ENCODE measurements at regions not wholly inside any gene's neighbourhood (a gene's known extent, or its start where the extent isn't known, plus 50 kb on each side); places are given as distances from the start of the nearest gene placed in this dataset.

- no peak for DNase-seq
Observed at GRCh38 chr17:77464988-77465357, 324.2 kb downstream of the SEC14L1 start.

GRCh38 chr17:77465358-77466041 lies 324.7 kb downstream of the SEC14L1 start:
- peak; percentile 86 for DNase-seq

GRCh38 chr17:77466140-77466539 lies 325.4 kb downstream of the SEC14L1 start:
- DNase-seq, result no peak

GRCh38 chr17:77466596-77467223 lies 325.9 kb downstream of the SEC14L1 start:
- no peak for DNase-seq

- DNase-seq, result no peak
Observed at GRCh38 chr17:77467521-77467920, 326.8 kb downstream of the SEC14L1 start.

- DNase-seq, result no peak
Observed at GRCh38 chr17:77468897-77469296, 328.1 kb downstream of the SEC14L1 start.

GRCh38 chr17:77470330-77470786 lies 329.6 kb downstream of the SEC14L1 start:
- DNase-seq, result no peak

GRCh38 chr17:77470800-77471733 lies 330.3 kb downstream of the SEC14L1 start:
- DNase-seq, result no peak

GRCh38 chr17:77471984-77472461 lies 331.3 kb downstream of the SEC14L1 start:
- DNase-seq, result no peak

- DNase-seq, result peak; percentile 56
Observed at GRCh38 chr17:77472468-77473310, 331.9 kb downstream of the SEC14L1 start.

GRCh38 chr17:77473615-77474226 lies 333.0 kb downstream of the SEC14L1 start:
- no peak for DNase-seq

GRCh38 chr17:77474292-77474988 lies 333.7 kb downstream of the SEC14L1 start:
- DNase-seq, result no peak

GRCh38 chr17:77475016-77475976 lies 334.5 kb downstream of the SEC14L1 start:
- peak; percentile 83 for DNase-seq

GRCh38 chr17:77476006-77476405 lies 335.2 kb downstream of the SEC14L1 start:
- DNase-seq, result no peak

- no peak for DNase-seq
Observed at GRCh38 chr17:77476498-77476897, 335.7 kb downstream of the SEC14L1 start.

GRCh38 chr17:77476931-77477805 lies 336.4 kb downstream of the SEC14L1 start:
- peak; percentile 38 for DNase-seq

- DNase-seq, result no peak
Observed at GRCh38 chr17:77478281-77478680, 337.5 kb downstream of the SEC14L1 start.

- DNase-seq, result no peak
Observed at GRCh38 chr17:77478899-77479298, 338.1 kb downstream of the SEC14L1 start.

Measured in stimulated activated CD4-positive, alpha-beta T cell treated with anti-CD3 and anti-CD28 coated beads, Interleukin-4, amount 100 ng/mL, for 24 hours (primary cell).